IPS-15b (cell line): ENCODE measurements at regions not wholly inside any gene's neighbourhood (a gene's known extent, or its start where the extent isn't known, plus 50 kb on each side); places are given as distances from the start of the nearest gene placed in this dataset.

Experiments used
- H3K27me3 ChIP-seq: one replicate; pipeline ENCODE4 v1.6.1; 2013; ENCODE audit warnings: low read length; ENCODE audit not compliant: control insufficient read depth, insufficient read depth
- H3K36me3 ChIP-seq: one replicate; pipeline ENCODE4 v1.6.1; 2013; ENCODE audit warnings: low read length; ENCODE audit not compliant: control insufficient read depth, insufficient read depth
- H3K4me1 ChIP-seq: one replicate; pipeline ENCODE4 v1.6.1; 2013; ENCODE audit warnings: mild to moderate bottlenecking, low read length; ENCODE audit not compliant: control insufficient read depth, insufficient read depth
- H3K4me3 ChIP-seq: one replicate; pipeline ENCODE4 v1.5.1; 2013; ENCODE audit warnings: low read depth, low read length
- H3K9ac ChIP-seq: one replicate; pipeline ENCODE4 v1.6.1; 2013; ENCODE audit warnings: low read depth, mild to moderate bottlenecking, low read length
- H3K9me3 ChIP-seq: one replicate; pipeline ENCODE4 v1.6.1; 2013; ENCODE audit warnings: mild to moderate bottlenecking, low read length; ENCODE audit not compliant: control insufficient read depth, insufficient read depth

- Histone ChIP-seq H3K4me3 (no peak overlapping the region), H3K9ac (no peak overlapping the region), H3K36me3 (no peaks in the 10 kb centered on the region), H3K4me1 (no peaks in the 10 kb centered on the region), H3K27me3 (no peaks in the 10 kb centered on the region), H3K9me3 (no peaks in the 10 kb centered on the region)
Observed at GRCh38 chr12:58204071-58204470, 262.7 kb downstream of the ATP23 start.

GRCh38 chr12:58206876-58207275 lies 265.5 kb downstream of the ATP23 start:
- H3K36me3 ChIP-seq = no peaks in the 10 kb centered on the region
- H3K4me1 ChIP-seq = no peaks in the 10 kb centered on the region
- no peaks in the 10 kb centered on the region for H3K27me3 ChIP-seq
- H3K9ac ChIP-seq = no peak overlapping the region
- no peak overlapping the region for H3K4me3 ChIP-seq
- no peaks in the 10 kb centered on the region for H3K9me3 ChIP-seq

- Histone ChIP-seq H3K9me3 (no peaks in the 10 kb centered on the region), H3K9ac (no peak overlapping the region), H3K27me3 (no peaks in the 10 kb centered on the region), H3K36me3 (no peaks in the 10 kb centered on the region), H3K4me1 (no peaks in the 10 kb centered on the region), H3K4me3 (no peak overlapping the region)
Observed at GRCh38 chr12:58211211-58211610, 269.8 kb downstream of the ATP23 start.

- H3K9me3 ChIP-seq = no peaks in the 10 kb centered on the region
- no peaks in the 10 kb centered on the region for H3K4me1 ChIP-seq
- H3K9ac ChIP-seq = no peak overlapping the region
- no peaks in the 10 kb centered on the region for H3K27me3 ChIP-seq
- no peaks in the 10 kb centered on the region for H3K36me3 ChIP-seq
- no peak overlapping the region for H3K4me3 ChIP-seq
Observed at GRCh38 chr12:58217130-58217529, 275.8 kb downstream of the ATP23 start.

- H3K4me3 ChIP-seq = no peak overlapping the region
- H3K9ac ChIP-seq = no peak overlapping the region
- no peaks in the 10 kb centered on the region for H3K36me3 ChIP-seq
- H3K4me1 ChIP-seq = no peaks in the 10 kb centered on the region
- H3K9me3 ChIP-seq = no peaks in the 10 kb centered on the region
- H3K27me3 ChIP-seq = no peaks in the 10 kb centered on the region
Observed at GRCh38 chr12:58224536-58225105, 283.3 kb downstream of the ATP23 start.

- Histone ChIP-seq H3K9ac (no peak overlapping the region), H3K4me1 (no peaks in the 10 kb centered on the region), H3K9me3 (no peaks in the 10 kb centered on the region), H3K4me3 (no peak overlapping the region), H3K36me3 (no peaks in the 10 kb centered on the region), H3K27me3 (no peaks in the 10 kb centered on the region)
Observed at GRCh38 chr12:58225203-58225877, 284.0 kb downstream of the ATP23 start.

- no peaks in the 10 kb centered on the region for H3K9me3 ChIP-seq
- H3K27me3 ChIP-seq = no peaks in the 10 kb centered on the region
- H3K4me1 ChIP-seq = no peaks in the 10 kb centered on the region
- no peaks in the 10 kb centered on the region for H3K36me3 ChIP-seq
- no peak overlapping the region for H3K9ac ChIP-seq
- no peak overlapping the region for H3K4me3 ChIP-seq
Observed at GRCh38 chr12:58233886-58234285, 292.5 kb downstream of the ATP23 start.

- Histone ChIP-seq H3K4me1 (no peaks in the 10 kb centered on the region), H3K27me3 (no peaks in the 10 kb centered on the region), H3K9me3 (no peaks in the 10 kb centered on the region), H3K9ac (no peak overlapping the region), H3K4me3 (no peak overlapping the region), H3K36me3 (no peaks in the 10 kb centered on the region)
Observed at GRCh38 chr12:58238411-58238810, 297.0 kb downstream of the ATP23 start.

- H3K9ac ChIP-seq = no peak overlapping the region
- H3K4me1 ChIP-seq = no peaks in the 10 kb centered on the region
- no peaks in the 10 kb centered on the region for H3K27me3 ChIP-seq
- H3K36me3 ChIP-seq = no peaks in the 10 kb centered on the region
- H3K4me3 ChIP-seq = no peak overlapping the region
- no peaks in the 10 kb centered on the region for H3K9me3 ChIP-seq
Observed at GRCh38 chr12:58241099-58241498, 299.7 kb downstream of the ATP23 start.

- no peaks in the 10 kb centered on the region for H3K27me3 ChIP-seq
- no peaks in the 10 kb centered on the region for H3K36me3 ChIP-seq
- no peaks in the 10 kb centered on the region for H3K9me3 ChIP-seq
- H3K4me3 ChIP-seq = no peak overlapping the region
- no peak overlapping the region for H3K9ac ChIP-seq
- no peaks in the 10 kb centered on the region for H3K4me1 ChIP-seq
Observed at GRCh38 chr12:58242796-58243630, 301.6 kb downstream of the ATP23 start.

GRCh38 chr12:58247633-58248032 lies 306.3 kb downstream of the ATP23 start:
- H3K9ac ChIP-seq = no peak overlapping the region
- H3K9me3 ChIP-seq = no peaks in the 10 kb centered on the region
- H3K27me3 ChIP-seq = no peaks in the 10 kb centered on the region
- no peaks in the 10 kb centered on the region for H3K4me1 ChIP-seq
- H3K4me3 ChIP-seq = no peak overlapping the region
- no peaks in the 10 kb centered on the region for H3K36me3 ChIP-seq

- Histone ChIP-seq H3K4me1 (no peaks in the 10 kb centered on the region), H3K9me3 (no peaks in the 10 kb centered on the region), H3K27me3 (no peaks in the 10 kb centered on the region), H3K4me3 (no peak overlapping the region), H3K36me3 (no peaks in the 10 kb centered on the region), H3K9ac (no peak overlapping the region)
Observed at GRCh38 chr12:58248599-58248998, 307.2 kb downstream of the ATP23 start.
